AG09309 (cell line): ENCODE measurements at regions not wholly inside any gene's neighbourhood (a gene's known extent, or its start where the extent isn't known, plus 50 kb on each side); places are given as distances from the start of the nearest gene placed in this dataset.
"Not testable (repeated sequence)": the region's sequence is repeated elsewhere in the genome, so short reads cannot be mapped to it uniquely, and the experiment has no call there.

Experiments
- DNase-seq: peaks from one replicate; pipeline ENCODE4 v3.0.0-alpha.2; 2010; ENCODE audit warnings: low read depth
- H3K4me3 ChIP-seq: 2 replicates; pipeline ENCODE4 v1.5.1; 2011; ENCODE audit warnings: mild to moderate bottlenecking, low read depth, low read length, moderate library complexity; ENCODE audit not compliant: control insufficient read depth
- CTCF ChIP-seq: IDR thresholded peaks from 2 replicates; pipeline ENCODE4 v1.5.1; 2011; ENCODE audit warnings: mild to moderate bottlenecking, low read depth, low read length, inconsistent platforms; ENCODE audit not compliant: insufficient read depth, control insufficient read depth; ENCODE audit errors: missing control alignments

DNA sequence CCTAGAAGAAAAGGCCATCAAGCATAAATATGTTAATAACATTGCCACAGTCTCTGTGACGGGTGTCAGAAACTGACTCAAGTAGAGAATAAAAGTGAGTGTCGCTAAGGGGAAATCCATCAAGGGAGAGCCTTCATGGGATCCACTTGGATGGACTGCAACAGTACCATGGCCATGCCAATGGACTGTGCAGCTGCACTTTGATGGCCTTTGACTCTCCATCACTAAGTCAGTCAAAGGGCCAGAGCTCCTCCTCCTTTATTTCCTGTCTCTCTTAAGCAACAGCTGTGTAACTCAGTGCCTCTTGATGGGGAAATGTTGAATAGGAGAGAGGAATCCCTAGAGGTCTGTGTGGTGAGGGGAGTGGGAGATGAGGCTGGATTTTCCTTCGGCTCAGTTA lies 335.2 kb downstream of the BMP4 start:
- no peak for DNase-seq
- no peak for TF ChIP-seq CTCF
- H3K4me3 ChIP-seq, result no peak overlapping the region

GRCh38 chr14:53620890-53621289 lies 335.7 kb downstream of the BMP4 start:
- no peak overlapping the region for H3K4me3 ChIP-seq
- no peak for TF ChIP-seq CTCF
- DNase-seq, result no peak

DNA sequence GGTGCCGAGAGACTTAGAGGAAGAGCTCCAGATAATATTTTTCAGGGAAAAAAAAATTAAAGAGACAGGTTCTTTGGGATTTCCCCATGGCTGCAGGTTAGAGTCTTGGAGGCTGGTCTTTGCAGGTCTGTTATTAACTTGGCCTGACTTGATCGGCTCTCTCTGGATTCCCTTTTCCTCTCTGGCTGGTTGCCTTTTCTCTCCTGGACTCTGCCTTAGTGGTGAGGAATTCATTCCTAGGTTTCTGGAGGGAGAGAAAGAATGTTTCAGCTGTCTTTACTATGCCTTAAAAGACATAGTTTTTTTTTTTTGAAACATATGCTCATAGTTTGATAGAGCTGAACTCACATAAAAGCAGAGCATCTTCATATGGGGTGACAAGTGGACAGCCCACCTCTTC lies 336.3 kb downstream of the BMP4 start:
- TF ChIP-seq CTCF, result no peak
- DNase-seq, result no peak
- no peak overlapping the region for H3K4me3 ChIP-seq

DNA sequence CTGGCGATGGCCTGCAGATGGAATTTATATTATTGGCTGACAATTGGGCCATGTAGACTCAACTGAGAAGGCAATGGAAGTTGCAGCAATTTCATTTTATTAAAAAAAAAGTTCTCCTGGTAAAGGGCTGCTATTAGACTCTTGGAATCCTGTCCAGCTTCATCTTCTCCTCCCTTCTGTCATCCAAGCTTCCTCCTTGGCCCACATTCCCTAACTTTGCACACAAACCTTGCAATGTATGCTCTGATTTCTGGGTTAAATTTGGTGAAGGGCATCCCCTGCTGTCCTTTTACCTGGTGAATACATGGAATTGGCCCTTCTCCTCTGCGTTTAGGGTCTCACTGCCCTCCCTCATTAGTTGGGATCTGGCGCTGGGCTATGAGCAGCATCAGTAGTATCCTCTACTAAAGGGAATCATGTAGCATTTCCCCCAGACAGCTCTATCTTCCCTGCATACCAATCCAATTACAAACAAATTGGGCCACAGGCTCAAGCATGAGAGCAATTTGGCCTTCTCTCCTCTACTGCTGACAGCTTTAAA lies 336.9 kb downstream of the BMP4 start:
- TF ChIP-seq CTCF, result no peak
- H3K4me3 ChIP-seq, result no peak overlapping the region
- DNase-seq, result peak; percentile 23

GRCh38 chr14:53616536-53616935 lies 340.1 kb downstream of the BMP4 start:
- DNase-seq, H3K4me3 ChIP-seq: not testable (repeated sequence)

- H3K4me3 ChIP-seq, result no peak overlapping the region
- no peak for TF ChIP-seq CTCF
- no peak for DNase-seq
Observed at GRCh38 chr14:53615252-53615651, 341.4 kb downstream of the BMP4 start.

- DNase-seq, result no peak
- no peak for TF ChIP-seq CTCF
- H3K4me3 ChIP-seq, result no peak overlapping the region
Observed at GRCh38 chr14:53613404-53614253, 343.0 kb downstream of the BMP4 start.
